Neural progenitor cell (in vitro differentiated cells): ENCODE measurements at regions not wholly inside any gene's neighbourhood (a gene's known extent, or its start where the extent isn't known, plus 50 kb on each side); places are given as distances from the start of the nearest gene placed in this dataset.

Experiments
- DNase-seq: peaks from one replicate; pipeline ENCODE4 v3.0.0-alpha.2; 2016; ENCODE audit warnings: low spot score
- H2AFZ ChIP-seq: fragments of 200-600 bp; sonication (generic); replicated peaks from 2 replicates; pipeline ENCODE4 v1.6.1; 2016; ENCODE audit warnings: antibody characterized with exemption
- H3F3A ChIP-seq: fragments of 200-600 bp; sonication (generic); 2 replicates; pipeline ENCODE4 v1.6.1; 2016; ENCODE audit warnings: antibody characterized with exemption, low read depth
- H3K27ac ChIP-seq: fragments of 200-600 bp; sonication (generic); 2 replicates; pipeline ENCODE4 v1.5.1; 2016; ENCODE audit warnings: mild to moderate bottlenecking
- H3K27me3 ChIP-seq: fragments of 200-600 bp; sonication (generic); 2 replicates; pipeline ENCODE4 v1.6.1; 2016; ENCODE audit warnings: mild to moderate bottlenecking, moderate library complexity
- H3K36me3 ChIP-seq: fragments of 200-600 bp; sonication (generic); 2 replicates; pipeline ENCODE4 v1.5.1; 2016
- H3K4me1 ChIP-seq: fragments of 200-600 bp; sonication (generic); 2 replicates; pipeline ENCODE4 v1.6.1; 2016; ENCODE audit warnings: mixed run types
- H3K4me2 ChIP-seq: fragments of 200-600 bp; sonication (generic); 2 replicates; pipeline ENCODE4 v1.6.1; 2016
- H3K4me3 ChIP-seq: fragments of 200-600 bp; sonication (generic); 2 replicates; pipeline ENCODE4 v1.5.1; 2016
- H3K79me2 ChIP-seq: fragments of 200-600 bp; sonication (generic); 2 replicates; pipeline ENCODE4 v1.6.1; 2016; ENCODE audit warnings: low read depth
- H3K9ac ChIP-seq: fragments of 200-600 bp; sonication (generic); 2 replicates; pipeline ENCODE4 v1.6.1; 2016
- H3K9me3 ChIP-seq: fragments of 200-600 bp; sonication (generic); 2 replicates; pipeline ENCODE4 v1.5.1; 2016; ENCODE audit warnings: low read depth
- H4K20me1 ChIP-seq: fragments of 200-600 bp; sonication (generic); 2 replicates; pipeline ENCODE4 v1.6.1; 2016; ENCODE audit warnings: low read depth
- H3K27ac Mint-ChIP-seq: 3 replicates; pipeline ENCODE4 v1.8.0; 2021; ENCODE audit warnings: mixed read lengths
- H3K27me3 Mint-ChIP-seq: 2 replicates; pipeline ENCODE4 v1.8.0; 2022; ENCODE audit warnings: low read depth, mild to moderate bottlenecking, inconsistent platforms, moderate library complexity, mixed read lengths; ENCODE audit not compliant: insufficient read depth
- H3K36me3 Mint-ChIP-seq: 3 replicates; pipeline ENCODE4 v1.8.0; 2021; ENCODE audit warnings: mixed read lengths
- H3K4me1 Mint-ChIP-seq: 3 replicates; pipeline ENCODE4 v1.8.0; 2021; ENCODE audit warnings: mixed read lengths
- H3K4me3 Mint-ChIP-seq: 3 replicates; pipeline ENCODE4 v1.8.0; 2021; ENCODE audit warnings: mild to moderate bottlenecking, moderate library complexity, mixed read lengths
- H3K9me3 Mint-ChIP-seq: 3 replicates; pipeline ENCODE4 v1.8.0; 2020; ENCODE audit warnings: mixed read lengths
- CTCF ChIP-seq: fragments of 200-600 bp; sonication (generic); IDR thresholded peaks from 2 replicates; pipeline ENCODE4 v1.5.1; 2017; ENCODE audit warnings: antibody characterized with exemption, mild to moderate bottlenecking
- EZH2 ChIP-seq: fragments of 200-600 bp; sonication (generic); IDR thresholded peaks from 2 replicates; pipeline ENCODE4 v1.6.1; 2017; ENCODE audit warnings: antibody characterized with exemption, mild to moderate bottlenecking, moderate library complexity
- EZH2phosphoT487 ChIP-seq: fragments of 200-600 bp; sonication (generic); IDR thresholded peaks from 2 replicates; pipeline ENCODE4 v1.6.1; 2017; ENCODE audit warnings: antibody characterized with exemption

- no peaks in the 10 kb centered on the region for H4K20me1 ChIP-seq
- TF ChIP-seq EZH2, result no peak
- no peak for TF ChIP-seq CTCF
- no peak for TF ChIP-seq EZH2phosphoT487
Measured at GRCh38 chr14:71449316-71450055, 482.7 kb upstream of the RGS6 start.

GRCh38 chr14:71451501-71451900, 480.7 kb upstream of the RGS6 start:
- H3K4me2 ChIP-seq, result no peak overlapping the region
- Mint-ChIP-seq H3K4me3 (no peak overlapping the region), H3K36me3 (no peaks in the 10 kb centered on the region), H3K4me1 (no peaks in the 10 kb centered on the region), H3K9me3 (no peaks in the 10 kb centered on the region), H3K27me3 (no peaks in the 10 kb centered on the region), H3K27ac (no peak overlapping the region)
- no peak overlapping the region for H3K9ac ChIP-seq
- no peaks in the 10 kb centered on the region for H3K36me3 ChIP-seq
- peaks cover 34% of the 10 kb centered on the region for H3K79me2 ChIP-seq
- H3K4me3 ChIP-seq, result no peak overlapping the region
- H3F3A ChIP-seq, result no peaks in the 10 kb centered on the region
- no peak overlapping the region for H2AFZ ChIP-seq
- no peak overlapping the region for H3K27ac ChIP-seq
- H3K9me3 ChIP-seq, result no peaks in the 10 kb centered on the region
- no peaks in the 10 kb centered on the region for H4K20me1 ChIP-seq
- TF ChIP-seq EZH2 (no peak), CTCF (no peak), EZH2phosphoT487 (no peak)
- H3K27me3 ChIP-seq, result no peaks in the 10 kb centered on the region
- DNase-seq, result no peak
- H3K4me1 ChIP-seq, result peaks cover 3% of the 10 kb centered on the region

More at GRCh38 chr14:71449316-71450055, 482.7 kb upstream of the RGS6 start:
- Histone ChIP-seq H2AFZ (no peak overlapping the region), H3K9ac (no peak overlapping the region), H3K27me3 (no peaks in the 10 kb centered on the region), H3K4me1 (peaks cover 3% of the 10 kb centered on the region), H3K36me3 (no peaks in the 10 kb centered on the region), H3K79me2 (peaks cover 25% of the 10 kb centered on the region), H3K4me3 (no peak overlapping the region), H3K27ac (no peak overlapping the region), H3K4me2 (no peak overlapping the region), H3F3A (peaks cover under 1% of the 10 kb centered on the region), H3K9me3 (no peaks in the 10 kb centered on the region)
- Mint-ChIP-seq H3K4me3 (no peak overlapping the region), H3K36me3 (no peaks in the 10 kb centered on the region), H3K27ac (no peak overlapping the region), H3K4me1 (no peaks in the 10 kb centered on the region), H3K9me3 (no peaks in the 10 kb centered on the region), H3K27me3 (no peaks in the 10 kb centered on the region)
- DNase-seq, result no peak

- Histone ChIP-seq H3K27me3 (no peaks in the 10 kb centered on the region), H3K36me3 (no peaks in the 10 kb centered on the region), H3K9me3 (no peaks in the 10 kb centered on the region), H3F3A (no peaks in the 10 kb centered on the region), H3K79me2 (peaks cover 36% of the 10 kb centered on the region), H2AFZ (no peak overlapping the region), H3K4me2 (no peak overlapping the region), H3K9ac (no peak overlapping the region), H3K27ac (no peak overlapping the region), H3K4me3 (no peak overlapping the region), H4K20me1 (no peaks in the 10 kb centered on the region), H3K4me1 (peaks cover 3% of the 10 kb centered on the region)
- H3K9me3 Mint-ChIP-seq, result no peaks in the 10 kb centered on the region
- no peaks in the 10 kb centered on the region for H3K27me3 Mint-ChIP-seq
- TF ChIP-seq EZH2 (no peak), CTCF (no peak), EZH2phosphoT487 (no peak)
- DNase-seq, result no peak
- no peaks in the 10 kb centered on the region for H3K36me3 Mint-ChIP-seq
- no peak overlapping the region for H3K4me3 Mint-ChIP-seq
- no peak overlapping the region for H3K27ac Mint-ChIP-seq
- no peaks in the 10 kb centered on the region for H3K4me1 Mint-ChIP-seq
Measured at GRCh38 chr14:71452539-71452938, 479.7 kb upstream of the RGS6 start.
